ENCODE measurements at regions not wholly inside any gene's neighbourhood (a gene's known extent, or its start where the extent isn't known, plus 50 kb on each side); places are given as distances from the start of the nearest gene placed in this dataset.

- H3K36me3 Mint-ChIP-seq (ENCODE audit: unreplicated experiment): no peaks in the 10 kb centered on the region
- TF ChIP-seq CTCF (IDR thresholded peaks at IDR 0.05; ENCODE audit: partially characterized antibody, unreplicated experiment): no peak
- no peak overlapping the region for H3K4me3 Mint-ChIP-seq (ENCODE audit: unreplicated experiment)
- peaks cover 15% of the 10 kb centered on the region for H3K4me1 Mint-ChIP-seq (ENCODE audit: low read depth, unreplicated experiment)
- no peak overlapping the region for H3K27ac Mint-ChIP-seq (ENCODE audit: unreplicated experiment)
- H3K9me3 Mint-ChIP-seq (ENCODE audit: unreplicated experiment): peaks cover 2% of the 10 kb centered on the region
- DNase-seq: no peak
- peaks cover 3% of the 10 kb centered on the region for H3K27me3 Mint-ChIP-seq (ENCODE audit: unreplicated experiment)
Measured at GRCh38 chr15:93330912-93331544, 242.0 kb upstream of the RGMA start.

- Mint-ChIP-seq H3K27ac (ENCODE audit: unreplicated experiment) (no peak overlapping the region), H3K4me1 (ENCODE audit: low read depth, unreplicated experiment) (peaks cover 10% of the 10 kb centered on the region), H3K9me3 (ENCODE audit: unreplicated experiment) (peaks cover 2% of the 10 kb centered on the region), H3K36me3 (ENCODE audit: unreplicated experiment) (no peaks in the 10 kb centered on the region), H3K4me3 (ENCODE audit: unreplicated experiment) (no peak overlapping the region), H3K27me3 (ENCODE audit: unreplicated experiment) (peaks cover 2% of the 10 kb centered on the region)
- no peak for DNase-seq
- TF ChIP-seq CTCF (IDR thresholded peaks at IDR 0.05; ENCODE audit: partially characterized antibody, unreplicated experiment): no peak
Measured at GRCh38 chr15:93327364-93327763, 238.4 kb upstream of the RGMA start.

GRCh38 chr15:93324186-93324975 lies 235.4 kb upstream of the RGMA start:
- Mint-ChIP-seq H3K9me3 (ENCODE audit: unreplicated experiment) (peaks cover under 1% of the 10 kb centered on the region), H3K4me1 (ENCODE audit: low read depth, unreplicated experiment) (peaks cover 3% of the 10 kb centered on the region), H3K36me3 (ENCODE audit: unreplicated experiment) (no peaks in the 10 kb centered on the region), H3K27ac (ENCODE audit: unreplicated experiment) (no peak overlapping the region), H3K4me3 (ENCODE audit: unreplicated experiment) (no peak overlapping the region), H3K27me3 (ENCODE audit: unreplicated experiment) (no peaks in the 10 kb centered on the region)
- no peak for TF ChIP-seq CTCF (IDR thresholded peaks at IDR 0.05; ENCODE audit: partially characterized antibody, unreplicated experiment)
- DNase-seq: no peak

- no peak overlapping the region for H3K4me3 Mint-ChIP-seq (ENCODE audit: unreplicated experiment)
- peak; percentile 23 for DNase-seq
- peaks cover 3% of the 10 kb centered on the region for H3K4me1 Mint-ChIP-seq (ENCODE audit: low read depth, unreplicated experiment)
- H3K27ac Mint-ChIP-seq (ENCODE audit: unreplicated experiment): no peak overlapping the region
- H3K9me3 Mint-ChIP-seq (ENCODE audit: unreplicated experiment): no peaks in the 10 kb centered on the region
- H3K27me3 Mint-ChIP-seq (ENCODE audit: unreplicated experiment): no peaks in the 10 kb centered on the region
- no peaks in the 10 kb centered on the region for H3K36me3 Mint-ChIP-seq (ENCODE audit: unreplicated experiment)
- no peak for TF ChIP-seq CTCF (IDR thresholded peaks at IDR 0.05; ENCODE audit: partially characterized antibody, unreplicated experiment)
Measured at GRCh38 chr15:93321881-93322282, 232.9 kb upstream of the RGMA start.
